Cardiac fibroblast (primary cell): ENCODE measurements at regions not wholly inside any gene's neighbourhood (a gene's known extent, or its start where the extent isn't known, plus 50 kb on each side); places are given as distances from the start of the nearest gene placed in this dataset.

ENCODE experiments used
- DNase-seq, 2 donors: peaks; one replicate each; pipeline versions ENCODE4 v3.0.0 to v3.0.0-alpha.2; 2010; ENCODE audit warnings: low read depth in 2 of 2
- H3K4me3 ChIP-seq, 2 donors: replicated peaks in 1 of 2; 1 replicate in 1 of 2; 2 replicates in 1 of 2; pipeline ENCODE4 v1.5.1; 2011; ENCODE audit warnings: low read depth in 2 of 2, low read length in 2 of 2, mild to moderate bottlenecking in 2 of 2, moderate library complexity in 1 of 2
- TF ChIP-seq, protein P1 (sequence below): IDR thresholded peaks from one replicate; pipeline ENCODE4 v1.5.1; 2011; ENCODE audit warnings: low read depth, mild to moderate bottlenecking, low read length, inconsistent platforms

DNA sequence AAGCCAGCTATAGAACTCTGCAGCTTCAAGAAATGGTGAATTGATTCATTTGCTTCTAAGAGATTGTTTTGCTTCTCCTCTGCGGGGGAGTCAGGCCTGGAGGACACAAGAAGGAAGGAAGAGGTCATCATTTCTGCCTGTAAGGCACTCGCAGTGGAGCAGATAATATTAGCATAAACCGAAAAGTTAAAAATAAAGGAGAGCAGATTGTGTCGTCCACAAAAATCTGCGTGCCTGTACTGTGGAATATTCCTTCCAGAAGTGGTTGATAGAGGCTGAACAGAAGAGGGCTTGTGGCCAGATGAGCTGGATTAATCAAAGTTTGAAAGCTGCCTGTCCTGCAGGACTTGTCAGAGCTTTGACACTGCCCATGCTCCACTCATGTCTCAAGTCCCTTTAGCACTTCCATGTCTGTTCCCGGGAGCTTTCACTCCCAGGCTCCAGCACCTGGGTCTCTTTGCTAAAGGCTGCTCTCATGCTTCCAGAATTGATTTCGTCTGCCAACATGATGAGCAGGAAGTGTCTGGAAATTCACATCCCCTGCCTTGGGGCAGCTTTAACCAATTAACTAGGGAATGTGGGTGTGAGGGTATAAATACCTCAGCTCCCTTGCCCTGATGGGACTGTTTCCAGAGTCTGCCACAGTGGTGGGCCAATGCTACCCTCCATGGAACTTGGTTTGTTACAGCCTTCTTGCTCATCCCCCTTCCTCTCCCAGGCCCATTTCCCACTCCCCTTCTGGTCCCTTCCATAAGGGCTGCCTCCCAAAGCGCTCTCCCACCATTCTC lies 65.1 kb upstream of the STX16 start:
- TF ChIP-seq, protein P1, sequence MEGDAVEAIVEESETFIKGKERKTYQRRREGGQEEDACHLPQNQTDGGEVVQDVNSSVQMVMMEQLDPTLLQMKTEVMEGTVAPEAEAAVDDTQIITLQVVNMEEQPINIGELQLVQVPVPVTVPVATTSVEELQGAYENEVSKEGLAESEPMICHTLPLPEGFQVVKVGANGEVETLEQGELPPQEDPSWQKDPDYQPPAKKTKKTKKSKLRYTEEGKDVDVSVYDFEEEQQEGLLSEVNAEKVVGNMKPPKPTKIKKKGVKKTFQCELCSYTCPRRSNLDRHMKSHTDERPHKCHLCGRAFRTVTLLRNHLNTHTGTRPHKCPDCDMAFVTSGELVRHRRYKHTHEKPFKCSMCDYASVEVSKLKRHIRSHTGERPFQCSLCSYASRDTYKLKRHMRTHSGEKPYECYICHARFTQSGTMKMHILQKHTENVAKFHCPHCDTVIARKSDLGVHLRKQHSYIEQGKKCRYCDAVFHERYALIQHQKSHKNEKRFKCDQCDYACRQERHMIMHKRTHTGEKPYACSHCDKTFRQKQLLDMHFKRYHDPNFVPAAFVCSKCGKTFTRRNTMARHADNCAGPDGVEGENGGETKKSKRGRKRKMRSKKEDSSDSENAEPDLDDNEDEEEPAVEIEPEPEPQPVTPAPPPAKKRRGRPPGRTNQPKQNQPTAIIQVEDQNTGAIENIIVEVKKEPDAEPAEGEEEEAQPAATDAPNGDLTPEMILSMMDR, result no peak
- no peak overlapping the region for H3K4me3 ChIP-seq
- DNase-seq, result no peak

DNA sequence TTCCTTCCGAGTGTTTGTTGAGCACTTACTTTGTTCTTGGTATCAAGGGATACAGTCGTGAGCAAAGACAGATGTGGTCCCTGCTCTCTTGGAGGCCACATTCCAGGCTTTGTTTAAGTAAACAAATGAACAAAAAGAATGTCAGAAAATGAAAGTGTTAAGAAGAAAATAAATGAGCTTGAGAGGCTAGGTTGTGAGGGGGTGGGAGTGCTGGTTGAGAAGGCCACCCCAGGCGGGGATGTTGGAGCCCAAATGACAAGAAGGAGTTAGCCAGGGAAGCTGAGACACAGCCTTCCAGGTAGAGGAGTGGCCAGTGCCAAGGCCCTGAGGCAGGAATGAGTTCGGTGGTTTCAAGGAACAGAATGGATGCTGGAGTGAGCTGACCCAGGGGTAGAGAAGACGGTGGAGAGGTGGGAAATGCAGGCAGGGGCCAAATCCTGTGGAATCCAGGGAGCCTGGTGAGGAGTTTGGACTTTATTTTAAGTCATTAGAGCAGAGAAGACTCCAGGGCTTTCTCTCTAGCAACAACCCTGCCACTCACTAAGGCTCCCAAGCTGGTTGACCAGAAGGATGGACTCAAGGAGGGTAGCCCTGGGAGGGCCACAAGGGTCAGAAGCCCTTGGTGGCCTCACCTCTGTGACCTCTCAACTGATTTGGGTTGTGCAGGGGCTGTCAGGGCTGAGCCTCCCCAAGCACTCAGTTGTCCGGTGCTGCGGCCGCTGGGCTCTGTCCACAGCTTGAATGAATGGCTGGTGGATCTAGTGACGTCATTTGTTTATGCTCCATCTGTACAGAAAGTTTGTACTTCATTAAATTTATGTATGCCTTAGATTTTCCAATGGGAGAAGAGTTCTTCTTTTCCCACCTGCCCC lies 66.0 kb upstream of the STX16 start:
- TF ChIP-seq, protein P1, result no peak
- H3K4me3 ChIP-seq, result no peak overlapping the region
- peak; percentile 26 to 42 for DNase-seq

DNA sequence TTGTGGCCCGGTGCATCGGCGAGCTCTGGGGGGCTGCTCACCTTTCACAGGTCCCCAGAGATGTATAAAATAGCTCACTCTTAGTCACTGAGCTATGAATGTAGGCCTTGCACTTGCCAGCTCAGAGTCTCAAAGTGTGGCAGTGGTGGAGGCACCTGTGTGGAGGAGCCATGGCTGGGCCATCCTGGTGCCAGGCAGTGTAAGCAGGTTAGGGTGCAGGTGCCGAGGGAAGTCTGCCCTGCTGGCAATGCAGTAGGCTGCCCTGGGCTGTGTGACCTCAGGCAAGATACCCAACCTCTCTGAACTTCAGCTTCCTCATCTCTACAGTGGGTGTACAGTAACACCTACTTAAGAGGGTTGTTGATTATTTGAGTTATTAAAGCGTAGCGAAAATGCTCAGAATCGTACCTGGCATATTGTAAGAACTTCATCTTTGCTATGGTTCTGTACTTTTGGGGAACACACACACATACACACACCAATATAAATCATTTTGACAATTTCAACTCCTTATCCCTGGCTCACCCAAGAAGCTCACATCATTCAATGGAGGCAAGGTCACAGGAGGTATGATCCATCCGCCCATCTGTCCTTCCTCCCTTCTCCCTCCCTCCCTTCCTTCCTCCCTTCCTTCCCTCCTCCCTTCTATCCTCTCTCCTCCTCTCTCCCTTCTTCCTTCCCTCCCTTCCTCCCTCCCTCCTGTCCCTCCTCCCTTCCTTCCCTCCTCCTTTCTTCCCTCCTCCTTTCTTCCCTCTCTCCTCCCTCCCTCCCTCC lies 66.8 kb upstream of the STX16 start:
- H3K4me3 ChIP-seq, result no peak overlapping the region
- DNase-seq, result no peak
- TF ChIP-seq, protein P1, result no peak

DNA sequence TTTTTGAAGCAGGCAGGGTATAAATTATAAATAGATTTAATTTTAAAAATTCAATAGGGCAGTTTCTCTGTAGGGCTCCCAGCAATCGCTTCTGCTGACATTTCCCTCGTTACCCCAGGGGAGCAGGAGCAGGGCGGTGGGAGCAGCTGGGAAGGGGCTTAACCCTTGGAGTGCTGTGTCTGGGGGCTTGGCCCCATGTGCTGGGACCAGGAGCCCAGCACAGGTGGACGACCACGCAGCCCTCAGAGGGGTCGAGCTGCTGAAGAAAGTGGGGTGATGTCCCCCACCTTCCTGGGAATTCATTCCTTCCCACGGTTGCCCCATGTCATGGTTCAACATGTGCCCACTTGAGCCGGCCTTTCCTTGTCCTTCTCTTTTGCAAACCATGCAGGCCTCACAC lies 67.5 kb upstream of the STX16 start:
- TF ChIP-seq, protein P1, result no peak
- H3K4me3 ChIP-seq, result no peak overlapping the region
- DNase-seq, result no peak

DNA sequence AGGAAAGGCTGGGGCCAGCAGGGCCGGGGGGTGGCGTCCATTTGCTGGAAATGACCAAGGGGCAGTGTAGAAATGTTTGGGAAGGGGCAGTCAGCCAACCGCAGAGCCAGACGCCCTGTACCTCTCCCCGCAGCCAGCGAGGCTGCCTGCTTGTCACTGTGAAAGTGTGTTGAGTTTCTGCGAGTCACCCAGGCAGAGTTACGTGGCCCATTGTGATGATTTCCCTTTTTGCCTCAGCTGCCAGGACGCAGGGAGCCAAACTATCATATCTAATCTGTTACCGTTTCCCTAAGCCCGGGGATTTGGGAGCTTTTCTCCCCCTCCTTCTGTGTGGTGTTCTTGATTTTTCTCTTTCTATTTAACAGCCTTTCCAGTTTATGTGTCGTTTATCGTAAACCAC lies 67.9 kb upstream of the STX16 start:
- H3K4me3 ChIP-seq, result peak overlapping the region in 1 of 2 donors; percentile 4
- TF ChIP-seq, protein P1, result no peak
- DNase-seq, result peak; percentile 43 to 48

DNA sequence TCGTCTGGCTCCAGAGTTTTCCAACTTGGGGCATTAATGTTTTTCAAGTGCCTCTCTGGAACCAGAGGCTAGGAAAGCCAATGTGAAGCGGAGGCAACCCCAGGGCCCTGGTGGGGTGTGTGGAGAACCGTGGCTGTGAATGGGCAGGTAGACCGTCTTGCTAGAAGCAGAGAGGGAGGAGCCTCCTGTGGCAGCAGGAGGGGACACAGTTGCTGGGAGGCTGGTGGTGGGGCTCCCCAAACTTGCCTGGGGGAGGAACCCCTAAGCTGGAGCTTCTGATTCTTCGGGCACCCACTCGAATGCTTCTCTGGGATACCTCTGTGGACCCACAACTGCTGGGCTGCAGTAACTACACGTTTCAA lies 65.3 kb upstream of the APCDD1L start:
- no peak for DNase-seq
- H3K4me3 ChIP-seq, result no peak overlapping the region
- TF ChIP-seq, protein P1, result no peak
